ENCODE measurements at regions not wholly inside any gene's neighbourhood (a gene's known extent, or its start where the extent isn't known, plus 50 kb on each side); places are given as distances from the start of the nearest gene placed in this dataset.

DNA sequence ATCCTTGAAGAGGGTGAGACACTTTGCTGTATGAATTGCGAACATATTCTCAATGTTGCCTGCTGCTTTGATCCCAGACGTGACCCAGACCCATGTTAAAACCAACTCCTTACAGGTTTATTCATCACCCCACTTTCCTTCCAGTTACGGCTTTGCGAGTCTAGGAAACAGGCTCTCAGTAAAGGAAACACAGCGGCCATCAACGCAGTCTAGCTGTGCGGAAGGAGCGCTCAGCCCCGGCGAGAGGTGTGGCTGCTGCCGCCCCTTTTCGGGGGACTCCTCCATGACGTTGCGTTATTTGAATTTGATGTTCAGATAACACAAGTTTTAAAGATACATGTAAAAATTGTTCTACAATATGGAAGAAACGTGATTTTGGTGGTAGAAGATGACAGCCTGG lies 206.4 kb upstream of the FAT1 start:
- Histone ChIP-seq H3K27me3 (ENCODE audit: insufficient read depth, poor library complexity, severe bottlenecking) (no peaks in the 10 kb centered on the region), H3K4me1 (ENCODE audit: insufficient read depth, poor library complexity, severe bottlenecking) (peaks cover 31% of the 10 kb centered on the region), H3K4me3 (ENCODE audit: severe bottlenecking) (no peak overlapping the region), H3K36me3 (ENCODE audit: low read depth) (no peaks in the 10 kb centered on the region), H3K9me3 (ENCODE audit: severe bottlenecking) (no peaks in the 10 kb centered on the region), H3K27ac (ENCODE audit: poor library complexity, severe bottlenecking) (no peak overlapping the region)
- DNase-seq (ENCODE audit: low spot score) (no peak), ATAC-seq (ENCODE audit: low read depth) (no peak)
- TF ChIP-seq, protein P1, sequence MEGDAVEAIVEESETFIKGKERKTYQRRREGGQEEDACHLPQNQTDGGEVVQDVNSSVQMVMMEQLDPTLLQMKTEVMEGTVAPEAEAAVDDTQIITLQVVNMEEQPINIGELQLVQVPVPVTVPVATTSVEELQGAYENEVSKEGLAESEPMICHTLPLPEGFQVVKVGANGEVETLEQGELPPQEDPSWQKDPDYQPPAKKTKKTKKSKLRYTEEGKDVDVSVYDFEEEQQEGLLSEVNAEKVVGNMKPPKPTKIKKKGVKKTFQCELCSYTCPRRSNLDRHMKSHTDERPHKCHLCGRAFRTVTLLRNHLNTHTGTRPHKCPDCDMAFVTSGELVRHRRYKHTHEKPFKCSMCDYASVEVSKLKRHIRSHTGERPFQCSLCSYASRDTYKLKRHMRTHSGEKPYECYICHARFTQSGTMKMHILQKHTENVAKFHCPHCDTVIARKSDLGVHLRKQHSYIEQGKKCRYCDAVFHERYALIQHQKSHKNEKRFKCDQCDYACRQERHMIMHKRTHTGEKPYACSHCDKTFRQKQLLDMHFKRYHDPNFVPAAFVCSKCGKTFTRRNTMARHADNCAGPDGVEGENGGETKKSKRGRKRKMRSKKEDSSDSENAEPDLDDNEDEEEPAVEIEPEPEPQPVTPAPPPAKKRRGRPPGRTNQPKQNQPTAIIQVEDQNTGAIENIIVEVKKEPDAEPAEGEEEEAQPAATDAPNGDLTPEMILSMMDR (IDR thresholded peaks at IDR 0.05; ENCODE audit: poor library complexity, severe bottlenecking), result no peak

DNA sequence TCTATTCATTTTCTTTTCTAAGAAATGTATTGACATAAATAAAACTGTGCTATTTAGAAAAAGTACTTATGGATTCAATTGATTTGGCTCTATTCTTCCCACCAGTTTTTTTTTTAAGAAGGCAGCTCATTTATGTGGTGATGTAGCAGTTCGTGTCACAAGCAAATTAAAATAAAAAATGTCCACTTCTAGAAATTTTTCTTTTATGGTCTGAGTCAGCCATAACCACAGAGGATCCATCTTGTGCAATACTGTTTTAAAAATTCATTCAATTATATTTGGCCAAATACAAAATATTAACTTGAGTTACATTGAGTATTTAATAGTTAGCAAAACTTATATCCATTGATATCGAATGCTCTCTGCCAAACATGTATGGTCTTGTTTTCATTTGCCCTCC lies 207.9 kb upstream of the FAT1 start:
- no peak for DNase-seq (ENCODE audit: low spot score)
- Histone ChIP-seq H3K27ac (ENCODE audit: poor library complexity, severe bottlenecking) (peak overlapping the region; percentile 48), H3K36me3 (ENCODE audit: low read depth) (no peaks in the 10 kb centered on the region), H3K4me3 (ENCODE audit: severe bottlenecking) (no peak overlapping the region), H3K27me3 (ENCODE audit: insufficient read depth, poor library complexity, severe bottlenecking) (no peaks in the 10 kb centered on the region), H3K4me1 (ENCODE audit: insufficient read depth, poor library complexity, severe bottlenecking) (peaks cover 46% of the 10 kb centered on the region), H3K9me3 (ENCODE audit: severe bottlenecking) (no peaks in the 10 kb centered on the region)
- TF ChIP-seq, protein P1 (IDR thresholded peaks at IDR 0.05; ENCODE audit: poor library complexity, severe bottlenecking), result no peak
- ATAC-seq (ENCODE audit: low read depth), result no peak

DNA sequence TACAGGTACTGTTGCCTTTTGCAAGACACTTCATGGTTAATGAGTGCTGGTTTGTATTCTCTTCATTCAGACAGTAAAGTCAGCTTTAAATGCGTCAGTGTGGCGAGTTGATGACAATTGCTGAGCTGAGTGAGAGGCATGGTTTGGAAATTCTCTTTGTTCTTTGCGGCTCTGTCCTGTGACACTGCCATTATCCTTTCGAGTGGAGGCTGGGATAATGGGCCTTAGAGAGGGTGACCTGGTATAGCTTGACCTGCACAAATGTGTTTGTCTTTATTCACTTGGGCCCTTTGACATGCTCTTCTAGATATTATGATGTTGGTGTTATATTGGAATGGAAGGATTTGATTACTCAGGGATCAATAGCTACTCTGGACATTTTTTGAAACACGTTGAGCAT lies 208.5 kb upstream of the FAT1 start:
- no peaks in the 10 kb centered on the region for H3K27me3 ChIP-seq (ENCODE audit: insufficient read depth, poor library complexity, severe bottlenecking)
- no peaks in the 10 kb centered on the region for H3K36me3 ChIP-seq (ENCODE audit: low read depth)
- no peaks in the 10 kb centered on the region for H3K9me3 ChIP-seq (ENCODE audit: severe bottlenecking)
- no peak for DNase-seq (ENCODE audit: low spot score)
- no peak for ATAC-seq (ENCODE audit: low read depth)
- peaks cover 51% of the 10 kb centered on the region for H3K4me1 ChIP-seq (ENCODE audit: insufficient read depth, poor library complexity, severe bottlenecking)
- TF ChIP-seq, protein P1 (IDR thresholded peaks at IDR 0.05; ENCODE audit: poor library complexity, severe bottlenecking), result no peak
- H3K4me3 ChIP-seq (ENCODE audit: severe bottlenecking), result no peak overlapping the region
- peak overlapping the region; percentile 48 for H3K27ac ChIP-seq (ENCODE audit: poor library complexity, severe bottlenecking)

DNA sequence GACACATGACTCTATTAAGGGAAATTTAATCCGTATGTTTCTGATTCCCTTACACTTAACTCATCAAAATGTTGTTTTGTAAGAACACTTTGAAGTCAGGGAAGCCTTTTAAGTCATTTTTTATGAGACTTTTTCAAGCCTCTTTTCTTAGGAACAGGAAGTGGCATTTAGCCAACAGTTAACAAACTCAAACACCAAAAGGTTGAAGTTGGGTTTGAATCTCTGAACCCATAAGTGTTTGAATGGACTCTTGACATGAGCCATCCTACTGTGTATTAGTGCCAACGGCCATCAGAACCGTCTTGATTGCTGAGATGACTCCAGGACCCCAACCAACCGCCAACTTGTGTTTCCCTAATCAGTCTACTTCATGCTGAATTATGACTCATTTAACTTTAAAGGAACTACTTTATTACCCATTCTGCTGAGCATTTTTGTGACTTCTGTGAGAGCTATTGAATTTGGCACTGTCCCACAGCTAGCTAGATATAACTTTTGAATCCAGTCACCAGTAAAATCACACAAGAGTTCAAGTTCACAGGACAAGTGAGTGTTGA lies 209.1 kb upstream of the FAT1 start:
- Histone ChIP-seq H3K4me1 (ENCODE audit: insufficient read depth, poor library complexity, severe bottlenecking) (peaks cover 52% of the 10 kb centered on the region), H3K27me3 (ENCODE audit: insufficient read depth, poor library complexity, severe bottlenecking) (no peaks in the 10 kb centered on the region)

DNA sequence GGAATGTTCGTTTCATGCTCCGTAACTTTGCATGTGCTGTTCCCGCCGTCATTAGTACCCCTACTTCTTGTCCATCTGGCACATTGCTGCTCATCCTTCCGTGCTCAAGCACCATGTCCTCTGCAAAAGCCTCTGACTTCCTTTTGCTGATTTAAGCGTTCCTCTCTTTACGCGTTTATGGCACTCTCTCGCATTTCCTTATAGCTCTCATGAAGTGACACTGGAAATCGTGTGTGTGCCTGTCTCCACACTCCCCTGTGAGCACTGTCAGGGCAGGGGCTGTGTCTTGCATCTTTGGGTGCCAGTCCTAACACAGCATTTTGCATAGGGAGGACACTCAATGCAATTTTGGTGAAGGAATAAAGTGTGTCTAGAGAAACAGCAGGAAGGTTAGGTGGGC lies 210.6 kb upstream of the FAT1 start:
- H3K27ac ChIP-seq (ENCODE audit: poor library complexity, severe bottlenecking), result no peak overlapping the region
- H3K27me3 ChIP-seq (ENCODE audit: insufficient read depth, poor library complexity, severe bottlenecking), result no peaks in the 10 kb centered on the region
- H3K4me3 ChIP-seq (ENCODE audit: severe bottlenecking), result no peak overlapping the region
- no peaks in the 10 kb centered on the region for H3K36me3 ChIP-seq (ENCODE audit: low read depth)
- no peaks in the 10 kb centered on the region for H3K9me3 ChIP-seq (ENCODE audit: severe bottlenecking)
- no peak for ATAC-seq (ENCODE audit: low read depth)
- TF ChIP-seq, protein P1 (IDR thresholded peaks at IDR 0.05; ENCODE audit: poor library complexity, severe bottlenecking), result no peak
- DNase-seq (ENCODE audit: low spot score), result no peak
- peaks cover 48% of the 10 kb centered on the region for H3K4me1 ChIP-seq (ENCODE audit: insufficient read depth, poor library complexity, severe bottlenecking)

More for the DNA sequence above, 209.1 kb upstream of the FAT1 start:
- TF ChIP-seq, protein P1 (IDR thresholded peaks at IDR 0.05; ENCODE audit: poor library complexity, severe bottlenecking), result no peak
- DNase-seq (ENCODE audit: low spot score), result no peak
- H3K36me3 ChIP-seq (ENCODE audit: low read depth), result no peaks in the 10 kb centered on the region
- no peaks in the 10 kb centered on the region for H3K9me3 ChIP-seq (ENCODE audit: severe bottlenecking)
- ATAC-seq (ENCODE audit: low read depth), result 0 out of 3 replicates have a peak, but pooled peaks have one; percentile 22
- no peak overlapping the region for H3K4me3 ChIP-seq (ENCODE audit: severe bottlenecking)
- peak overlapping the region; percentile 48 for H3K27ac ChIP-seq (ENCODE audit: poor library complexity, severe bottlenecking)

Data from RWPE2 (cell line).